EH (cell line): ENCODE measurements at regions not wholly inside any gene's neighbourhood (a gene's known extent, or its start where the extent isn't known, plus 50 kb on each side); places are given as distances from the start of the nearest gene placed in this dataset.

Source experiments
- DNase-seq: peaks from one replicate; pipeline ENCODE4 v3.0.0-alpha.2; 2015; ENCODE audit warnings: low read depth

GRCh38 chr2:20914087-20914486 lies 91.2 kb upstream of the LDAH start:
- DNase-seq, result no peak

- no peak for DNase-seq
These were observed 90.6 kb upstream of the LDAH start for GRCh38 chr2:20913491-20913890.

- no peak for DNase-seq
These were observed 77.2 kb upstream of the LDAH start for GRCh38 chr2:20900052-20900636.

- no peak for DNase-seq
These were observed 75.1 kb upstream of the LDAH start for GRCh38 chr2:20897874-20898453.

GRCh38 chr2:20897047-20897446 lies 74.1 kb upstream of the LDAH start:
- no peak for DNase-seq

GRCh38 chr2:20884829-20885228 lies 61.9 kb upstream of the LDAH start:
- DNase-seq, result no peak

- DNase-seq, result no peak
These were observed 59.7 kb upstream of the LDAH start for GRCh38 chr2:20882466-20883170.

GRCh38 chr2:20880221-20880771 lies 57.4 kb upstream of the LDAH start:
- no peak for DNase-seq

- no peak for DNase-seq
These were observed 56.3 kb upstream of the LDAH start for GRCh38 chr2:20879221-20879620.

GRCh38 chr2:20877960-20878359 lies 55.1 kb upstream of the LDAH start:
- peak; percentile 21 for DNase-seq
